ENCODE measurements at regions not wholly inside any gene's neighbourhood (a gene's known extent, or its start where the extent isn't known, plus 50 kb on each side); places are given as distances from the start of the nearest gene placed in this dataset.
"Not testable (repeated sequence)": the region's sequence is repeated elsewhere in the genome, so short reads cannot be mapped to it uniquely, and the experiment has no call there.

DNA sequence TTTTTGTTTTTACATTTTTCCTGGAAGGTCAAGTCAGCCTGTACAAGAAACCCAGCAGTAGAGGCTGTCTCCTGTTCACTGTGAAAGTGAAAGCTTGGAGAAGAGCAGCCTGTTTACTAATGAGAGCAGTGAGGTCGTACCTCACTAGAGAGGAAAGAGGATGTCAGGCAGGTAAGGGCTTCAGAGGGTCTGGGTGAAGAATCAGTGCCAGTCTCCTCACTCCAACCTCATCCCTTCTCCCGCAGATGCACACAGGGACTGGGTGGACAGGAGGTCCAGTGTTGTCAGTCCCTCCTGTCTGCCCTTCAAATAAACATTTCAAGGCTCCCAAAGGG, 462.5 kb downstream of the KLF5 start:
- Histone ChIP-seq H2AFZ (ENCODE audit: low read depth, low read length) (no peak overlapping the region), H3K4me3 (ENCODE audit: low read length) (no peak overlapping the region), H4K20me1 (ENCODE audit: insufficient read depth) (no peaks in the 10 kb centered on the region), H3F3A (ENCODE audit: insufficient read depth, low read length, poor library complexity, severe bottlenecking) (no peaks in the 10 kb centered on the region), H3K36me3 (ENCODE audit: insufficient read depth, low read length) (no peaks in the 10 kb centered on the region), H3K9ac (ENCODE audit: low read length) (no peak overlapping the region), H3K4me2 (ENCODE audit: low read length) (no peak overlapping the region), H3K9me2 (ENCODE audit: insufficient read depth, low read length) (no peaks in the 10 kb centered on the region), H3K79me2 (replicated peaks; ENCODE audit: insufficient read depth, low read length) (no peaks in the 10 kb centered on the region), H3K27me3 (ENCODE audit: insufficient read depth, low read depth, low read length) (no peaks in the 10 kb centered on the region), H3K9me3 (ENCODE audit: low read length) (no peaks in the 10 kb centered on the region), H3K27ac (ENCODE audit: low read length) (no peak overlapping the region)
- TF ChIP-seq SMC3 (conservative IDR thresholded peaks at IDR 0.05; ENCODE audit: poor library complexity), result no peak
- TF ChIP-seq EP300 (conservative IDR thresholded peaks at IDR 0.05; ENCODE audit: poor library complexity, severe bottlenecking), result no peak
- TF ChIP-seq RAD21 (conservative IDR thresholded peaks at IDR 0.05), result no peak
- TF ChIP-seq MXI1 (conservative IDR thresholded peaks at IDR 0.05; ENCODE audit: poor library complexity, severe bottlenecking), result no peak
- TF ChIP-seq TAF1 (IDR thresholded peaks at IDR 0.05; ENCODE audit: low read depth), result no peak
- no peak for TF ChIP-seq POLR2AphosphoS5 (IDR thresholded peaks at IDR 0.05)

DNA sequence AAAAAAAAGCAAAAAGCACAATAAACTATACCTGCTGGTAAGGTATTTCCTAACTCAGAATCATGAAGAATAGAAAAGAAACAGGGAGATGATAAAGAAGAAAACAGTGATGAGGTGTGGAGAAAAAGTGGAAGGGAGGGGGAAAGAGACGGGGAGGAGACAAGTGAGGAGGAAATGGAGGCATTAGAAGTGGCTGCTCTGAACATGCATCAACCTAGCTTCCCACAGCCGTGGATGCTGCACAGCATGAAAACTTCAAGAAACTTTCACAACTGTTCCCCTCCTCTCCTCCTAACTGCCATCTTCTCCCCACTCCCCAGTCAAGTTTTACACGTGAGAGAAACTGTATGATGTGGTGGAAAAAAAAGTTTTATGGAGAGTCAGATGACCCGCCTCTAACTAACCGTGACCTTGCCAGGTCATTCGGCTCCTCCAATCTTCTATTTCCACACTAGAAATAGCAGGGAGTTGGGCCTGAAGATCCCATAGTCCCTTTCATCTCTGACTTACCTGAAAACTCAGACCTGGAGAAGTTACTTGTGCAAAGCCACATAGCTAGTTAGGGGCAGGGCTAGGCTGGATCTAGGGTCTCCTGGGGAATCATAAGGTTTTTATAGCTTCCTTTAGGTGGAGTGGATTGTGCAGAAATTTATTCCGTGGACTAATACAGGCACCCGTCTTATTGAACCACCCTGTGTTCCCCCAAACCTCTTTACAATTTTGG, 461.9 kb downstream of the KLF5 start:
- H3F3A ChIP-seq (ENCODE audit: insufficient read depth, low read length, poor library complexity, severe bottlenecking), result no peaks in the 10 kb centered on the region
- no peaks in the 10 kb centered on the region for H3K27me3 ChIP-seq (ENCODE audit: insufficient read depth, low read depth, low read length)
- no peak overlapping the region for H3K4me2 ChIP-seq (ENCODE audit: low read length)
- no peaks in the 10 kb centered on the region for H3K9me3 ChIP-seq (ENCODE audit: low read length)
- H3K27ac ChIP-seq (ENCODE audit: low read length), result no peak overlapping the region
- TF ChIP-seq, protein P1, sequence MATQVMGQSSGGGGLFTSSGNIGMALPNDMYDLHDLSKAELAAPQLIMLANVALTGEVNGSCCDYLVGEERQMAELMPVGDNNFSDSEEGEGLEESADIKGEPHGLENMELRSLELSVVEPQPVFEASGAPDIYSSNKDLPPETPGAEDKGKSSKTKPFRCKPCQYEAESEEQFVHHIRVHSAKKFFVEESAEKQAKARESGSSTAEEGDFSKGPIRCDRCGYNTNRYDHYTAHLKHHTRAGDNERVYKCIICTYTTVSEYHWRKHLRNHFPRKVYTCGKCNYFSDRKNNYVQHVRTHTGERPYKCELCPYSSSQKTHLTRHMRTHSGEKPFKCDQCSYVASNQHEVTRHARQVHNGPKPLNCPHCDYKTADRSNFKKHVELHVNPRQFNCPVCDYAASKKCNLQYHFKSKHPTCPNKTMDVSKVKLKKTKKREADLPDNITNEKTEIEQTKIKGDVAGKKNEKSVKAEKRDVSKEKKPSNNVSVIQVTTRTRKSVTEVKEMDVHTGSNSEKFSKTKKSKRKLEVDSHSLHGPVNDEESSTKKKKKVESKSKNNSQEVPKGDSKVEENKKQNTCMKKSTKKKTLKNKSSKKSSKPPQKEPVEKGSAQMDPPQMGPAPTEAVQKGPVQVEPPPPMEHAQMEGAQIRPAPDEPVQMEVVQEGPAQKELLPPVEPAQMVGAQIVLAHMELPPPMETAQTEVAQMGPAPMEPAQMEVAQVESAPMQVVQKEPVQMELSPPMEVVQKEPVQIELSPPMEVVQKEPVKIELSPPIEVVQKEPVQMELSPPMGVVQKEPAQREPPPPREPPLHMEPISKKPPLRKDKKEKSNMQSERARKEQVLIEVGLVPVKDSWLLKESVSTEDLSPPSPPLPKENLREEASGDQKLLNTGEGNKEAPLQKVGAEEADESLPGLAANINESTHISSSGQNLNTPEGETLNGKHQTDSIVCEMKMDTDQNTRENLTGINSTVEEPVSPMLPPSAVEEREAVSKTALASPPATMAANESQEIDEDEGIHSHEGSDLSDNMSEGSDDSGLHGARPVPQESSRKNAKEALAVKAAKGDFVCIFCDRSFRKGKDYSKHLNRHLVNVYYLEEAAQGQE (IDR thresholded peaks at IDR 0.05; ENCODE audit: borderline replicate concordance), result no peak
- no peak for TF ChIP-seq POLR2AphosphoS5 (IDR thresholded peaks at IDR 0.05)
- no peaks in the 10 kb centered on the region for H3K36me3 ChIP-seq (ENCODE audit: insufficient read depth, low read length)
- no peak overlapping the region for H3K9ac ChIP-seq (ENCODE audit: low read length)
- H3K9me2 ChIP-seq (ENCODE audit: insufficient read depth, low read length), result no peaks in the 10 kb centered on the region
- H3K4me3 ChIP-seq (ENCODE audit: low read length), result no peak overlapping the region
- no peaks in the 10 kb centered on the region for H4K20me1 ChIP-seq (ENCODE audit: insufficient read depth)
- no peaks in the 10 kb centered on the region for H3K79me2 ChIP-seq (replicated peaks; ENCODE audit: insufficient read depth, low read length)
- no peak overlapping the region for H2AFZ ChIP-seq (ENCODE audit: low read depth, low read length)

DNA sequence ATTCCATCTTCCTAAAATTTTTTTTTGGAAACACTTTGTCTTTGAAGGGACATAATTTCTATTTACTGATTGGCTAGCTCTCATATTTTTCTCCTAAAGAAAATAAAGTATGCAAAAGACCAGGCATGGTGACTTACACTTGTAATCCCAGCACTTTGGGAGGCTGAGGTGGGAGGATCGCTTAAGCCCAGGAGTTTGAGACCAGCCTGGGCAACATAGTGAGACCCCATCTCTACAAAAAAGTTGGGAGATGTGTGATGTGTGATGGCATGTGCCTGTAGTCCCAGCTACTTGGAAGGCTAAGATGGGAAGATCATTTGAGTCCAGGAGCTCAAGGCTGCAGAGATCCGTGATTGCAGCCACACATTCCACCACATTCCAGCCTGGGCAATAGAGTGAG, 461.3 kb downstream of the KLF5 start:
- H3K9me2 ChIP-seq (ENCODE audit: insufficient read depth, low read length); H3K9ac ChIP-seq (ENCODE audit: low read length); H3F3A ChIP-seq (ENCODE audit: insufficient read depth, low read length, poor library complexity, severe bottlenecking); H3K27me3 ChIP-seq (ENCODE audit: insufficient read depth, low read depth, low read length); H3K4me2 ChIP-seq (ENCODE audit: low read length); H3K4me3 ChIP-seq (ENCODE audit: low read length); H4K20me1 ChIP-seq (ENCODE audit: insufficient read depth); H2AFZ ChIP-seq (ENCODE audit: low read depth, low read length); H3K79me2 ChIP-seq (replicated peaks; ENCODE audit: insufficient read depth, low read length); H3K36me3 ChIP-seq (ENCODE audit: insufficient read depth, low read length); H3K9me3 ChIP-seq (ENCODE audit: low read length): not testable (repeated sequence)
- peak overlapping the region; percentile 18 for H3K27ac ChIP-seq (ENCODE audit: low read length)

Data from neural cell (in vitro differentiated cells).